GM21381 (cell line): ENCODE measurements at regions not wholly inside any gene's neighbourhood (a gene's known extent, or its start where the extent isn't known, plus 50 kb on each side); places are given as distances from the start of the nearest gene placed in this dataset.

ENCODE experiments used
- ATAC-seq: cut with Tn5 transposase; IDR thresholded peaks from one replicate; pipeline ENCODE4 v1.9.1; 2021; ENCODE audit warnings: mild to moderate bottlenecking, moderate library complexity; ENCODE audit not compliant: unreplicated experiment

DNA sequence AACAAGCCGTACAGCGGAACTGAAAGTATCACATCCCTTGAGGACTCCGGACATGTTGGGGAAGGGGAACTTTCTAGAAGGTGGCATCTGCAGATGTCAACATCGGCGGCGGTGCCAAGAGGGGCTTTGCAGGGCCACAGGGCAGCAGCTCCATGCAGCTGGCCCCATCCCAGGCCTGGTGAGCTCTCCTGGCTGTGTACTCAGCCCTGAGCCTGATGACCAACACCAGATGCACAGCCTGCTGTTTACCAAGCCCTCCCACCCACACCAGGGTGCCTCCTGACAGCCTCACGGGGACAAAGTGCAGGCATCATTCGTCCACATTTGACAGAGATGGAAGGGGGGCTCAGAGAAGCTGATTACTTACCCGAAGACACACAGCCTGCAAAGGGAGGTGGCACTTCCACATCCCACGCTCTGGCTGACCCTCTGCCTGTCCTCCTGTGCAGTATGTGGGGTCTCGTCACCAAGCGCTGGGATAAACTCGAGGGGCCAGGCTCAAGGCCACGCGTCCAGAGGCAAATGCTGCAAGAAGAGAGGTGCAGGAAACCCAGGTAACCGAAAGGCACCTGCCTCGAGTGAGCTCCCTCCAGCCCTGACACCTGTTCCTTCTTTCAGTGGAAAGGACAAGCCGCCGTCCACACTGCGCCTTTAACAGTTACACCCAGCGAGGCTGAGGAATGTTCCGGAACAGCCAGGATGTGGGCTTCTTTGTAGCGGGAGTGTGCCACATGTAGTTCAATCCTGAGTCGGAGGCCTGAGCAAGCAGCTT is 69.0 kb upstream of the ASAP2 start:
- ATAC-seq, result no peak

DNA sequence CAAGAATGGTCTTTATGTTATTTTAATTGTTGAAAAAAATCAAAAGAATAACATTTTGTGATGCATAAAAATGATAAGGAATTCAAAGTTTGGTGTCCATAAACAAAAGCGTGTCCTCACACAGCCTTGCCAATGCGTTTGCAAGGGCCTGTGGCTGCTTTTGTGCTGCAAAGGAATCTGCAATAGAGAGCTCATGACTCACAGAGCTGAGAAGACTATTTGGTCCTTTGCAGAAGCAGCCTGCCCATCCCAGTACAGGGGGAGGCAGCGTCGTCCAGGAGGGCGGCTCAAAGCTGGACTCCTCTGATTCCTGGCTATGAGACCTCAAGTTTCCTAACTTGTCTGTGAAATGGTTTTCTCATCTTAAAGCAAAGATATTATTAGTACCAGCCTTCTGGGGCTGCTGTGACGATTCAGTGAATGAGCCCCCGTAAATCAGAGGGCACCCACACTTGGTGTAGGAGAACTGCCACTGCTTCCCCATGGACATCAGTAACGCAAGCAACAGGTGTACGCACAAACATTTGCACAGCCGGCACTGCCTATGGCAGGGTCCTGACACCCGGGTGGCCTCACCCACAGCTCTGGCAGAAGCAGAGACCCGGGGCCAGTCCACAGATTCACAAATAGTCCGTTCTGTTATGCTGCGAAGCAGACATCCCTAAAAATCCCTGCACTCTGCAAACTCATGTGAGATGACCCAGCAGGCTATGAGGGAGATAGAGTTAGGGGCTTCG is 70.6 kb upstream of the ASAP2 start:
- no peak for ATAC-seq

DNA sequence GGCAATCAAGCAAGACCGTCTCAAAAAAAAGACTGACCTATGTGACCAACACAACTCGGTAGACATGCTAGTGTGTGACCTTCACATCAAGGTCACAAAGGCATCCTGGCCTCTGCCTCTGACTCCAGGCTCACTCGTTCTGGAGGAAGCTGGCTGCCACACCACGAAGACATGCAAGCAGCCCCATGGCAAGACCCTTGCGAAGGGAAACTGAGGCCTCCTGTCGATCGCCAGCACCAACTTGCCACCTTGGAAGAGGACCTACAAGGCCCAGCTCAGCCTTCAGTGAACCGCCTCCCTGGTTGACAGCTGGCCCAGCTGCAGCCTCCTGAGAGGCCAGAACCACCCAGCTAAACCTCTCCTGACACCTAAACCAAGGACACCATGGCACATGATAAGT is 79.3 kb upstream of the ASAP2 start:
- ATAC-seq, result no peak

GRCh38 chr2:9126540-9126939 is 80.1 kb upstream of the ASAP2 start:
- no peak for ATAC-seq

DNA sequence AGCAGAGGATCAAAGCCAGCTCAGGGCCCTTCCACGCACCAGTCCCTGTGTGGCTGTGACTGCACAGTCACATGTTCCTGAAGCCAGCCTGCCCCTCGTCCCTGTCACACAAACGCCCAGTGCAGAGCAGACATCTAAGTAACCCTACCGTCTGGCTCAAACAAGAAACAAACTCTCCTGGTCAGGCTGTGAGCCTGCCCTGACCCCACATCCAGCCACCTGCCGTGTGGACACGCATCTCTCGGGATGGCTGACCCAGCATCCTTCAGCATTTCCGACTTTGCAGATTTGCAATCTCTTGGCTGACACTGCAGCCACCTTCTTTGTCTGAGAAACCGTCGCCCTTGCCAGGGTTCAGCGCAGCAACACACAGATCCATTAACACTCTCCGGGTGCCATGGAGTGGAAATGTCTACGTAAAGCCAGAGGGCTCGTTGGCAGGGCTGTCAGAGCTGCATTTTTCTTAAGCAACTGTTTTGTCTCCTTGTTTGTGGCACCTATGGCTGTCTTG is 82.3 kb upstream of the ASAP2 start:
- ATAC-seq, result no peak

DNA sequence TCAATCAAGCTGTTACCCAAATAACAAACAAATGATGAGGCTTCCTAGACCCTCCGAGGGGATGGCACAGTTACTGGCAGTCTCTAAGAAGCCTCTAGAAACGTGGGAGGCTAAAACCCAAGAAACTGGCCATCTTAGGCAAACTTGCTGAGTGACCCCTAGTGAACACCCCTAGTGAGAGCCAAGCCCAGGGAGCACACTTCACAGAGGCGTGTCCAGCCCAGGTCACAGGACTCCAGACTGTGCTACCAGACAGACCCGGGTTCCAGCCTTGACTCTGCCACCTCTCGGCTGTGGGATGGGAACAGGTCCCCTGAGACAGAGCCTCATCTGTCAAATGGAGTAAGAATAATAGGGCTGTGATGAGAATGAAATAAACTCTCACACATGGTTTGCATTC is 83.5 kb upstream of the ASAP2 start:
- ATAC-seq, result no peak

- no peak for ATAC-seq
Observed at GRCh38 chr2:9122367-9122766, 84.2 kb upstream of the ASAP2 start.

DNA sequence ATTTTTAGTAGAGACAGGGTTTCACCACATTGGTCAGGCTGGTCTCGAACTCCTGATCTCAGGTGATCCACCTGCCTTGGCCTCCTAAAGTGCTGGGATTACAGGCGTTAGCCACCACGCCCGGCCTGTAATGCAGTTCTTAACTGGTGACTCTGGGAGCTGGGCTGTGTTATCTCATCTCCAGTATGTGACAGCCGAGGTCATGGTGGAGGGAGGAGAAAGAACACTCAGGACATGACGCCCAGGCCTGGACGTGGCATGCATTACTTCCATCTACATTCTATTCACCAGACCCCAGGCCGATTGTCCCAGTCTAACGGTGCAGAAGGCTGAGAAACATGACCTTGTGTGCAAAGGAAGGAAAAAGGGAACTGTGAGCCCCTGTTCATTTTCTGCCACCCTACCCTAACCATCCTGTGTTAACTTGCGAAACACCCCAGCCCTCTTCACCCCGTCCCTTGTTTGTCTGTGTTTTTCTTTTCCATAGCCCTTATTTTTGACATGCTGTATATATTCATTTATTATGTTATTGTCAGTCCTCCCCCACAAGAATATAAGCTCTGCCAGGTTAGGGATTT is 88.1 kb upstream of the ASAP2 start:
- no peak for ATAC-seq

GRCh38 chr2:9115229-9115628 is 91.4 kb upstream of the ASAP2 start:
- no peak for ATAC-seq

- no peak for ATAC-seq
Observed at GRCh38 chr2:9114458-9114857, 92.2 kb upstream of the ASAP2 start.

GRCh38 chr2:9113916-9114315 is 92.7 kb upstream of the ASAP2 start:
- no peak for ATAC-seq

DNA sequence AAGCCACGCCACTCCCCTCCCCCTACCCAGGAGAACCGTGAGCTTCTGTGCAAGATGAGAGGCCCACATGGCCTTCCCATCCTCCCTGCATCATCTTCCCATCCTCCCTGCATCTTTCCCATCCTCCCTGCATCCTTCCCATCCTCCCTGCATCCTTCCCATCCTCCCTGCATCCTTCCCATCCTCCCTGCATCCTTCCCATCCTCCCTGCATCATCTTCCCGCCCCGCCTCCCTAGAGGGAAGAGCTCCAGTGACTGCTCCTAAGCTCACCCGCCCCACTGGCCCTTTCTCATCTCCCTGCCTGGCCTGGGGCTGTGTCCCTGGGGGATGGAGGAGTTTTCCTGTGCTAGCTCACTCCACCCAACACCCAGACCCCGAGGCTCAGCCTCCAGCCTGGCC is 93.3 kb upstream of the ASAP2 start:
- no peak for ATAC-seq

DNA sequence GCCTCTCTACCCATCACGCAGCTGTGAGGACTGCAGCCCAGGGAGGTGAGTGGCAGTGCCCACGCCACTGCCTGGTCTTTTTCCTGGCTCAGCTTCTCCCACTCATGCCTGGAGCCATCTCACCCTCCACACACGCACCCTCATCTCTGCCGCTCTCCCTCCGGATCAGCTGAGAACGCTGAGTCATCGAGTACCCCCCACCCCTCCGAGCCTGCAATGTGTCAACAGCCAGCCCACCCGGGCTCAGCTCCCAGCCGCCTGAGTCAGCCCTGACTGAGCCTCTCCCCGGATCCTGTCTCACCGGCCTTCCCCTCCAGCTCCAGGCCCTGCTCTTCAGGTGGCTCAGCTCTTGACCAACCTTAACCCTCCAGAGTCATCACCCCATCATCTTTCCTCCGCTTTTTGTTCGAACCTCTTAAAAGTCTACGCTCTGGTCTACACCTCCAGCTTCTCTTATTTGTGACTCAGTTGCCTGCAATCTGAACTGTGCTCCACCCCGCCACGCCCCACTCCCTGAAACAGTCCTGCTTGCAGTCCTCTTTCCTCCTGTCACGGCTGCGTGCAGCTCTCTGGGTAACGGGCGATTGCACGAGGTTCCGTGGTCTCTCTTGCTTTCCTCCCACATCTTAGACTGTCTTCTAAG is 94.4 kb upstream of the ASAP2 start:
- no peak for ATAC-seq

DNA sequence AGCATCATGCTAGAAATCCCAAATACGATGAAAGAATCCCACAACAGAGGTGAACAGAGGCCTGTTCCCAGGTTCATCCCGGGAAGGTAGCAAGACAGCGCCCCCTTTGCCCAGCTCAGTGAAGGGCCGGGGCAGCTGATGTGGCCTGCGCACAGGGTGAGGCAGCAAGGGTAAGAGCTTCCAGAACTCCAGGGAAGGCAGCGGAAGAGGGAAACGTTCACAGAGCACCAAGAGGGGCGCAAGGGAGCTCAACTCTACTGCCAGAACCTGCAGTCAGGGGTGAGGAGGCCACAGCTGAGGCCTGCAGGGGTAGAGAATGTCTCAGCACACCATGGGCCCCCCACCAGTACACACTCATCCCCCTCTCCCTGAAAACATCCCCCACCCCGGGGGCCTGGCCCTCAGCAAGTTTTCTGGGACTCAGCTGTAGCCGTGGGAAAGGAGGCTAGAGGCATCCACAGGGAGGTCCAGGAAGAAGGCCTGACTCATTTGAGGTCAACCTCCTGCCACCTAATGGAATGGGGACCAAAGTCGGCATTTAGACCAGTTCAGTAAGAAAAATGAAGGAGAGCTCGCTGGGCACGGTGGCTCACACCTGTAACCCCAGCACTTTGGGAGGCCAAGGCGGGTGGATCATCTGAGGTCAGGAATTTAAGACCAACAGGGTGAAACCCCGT is 95.6 kb upstream of the ASAP2 start:
- no peak for ATAC-seq

DNA sequence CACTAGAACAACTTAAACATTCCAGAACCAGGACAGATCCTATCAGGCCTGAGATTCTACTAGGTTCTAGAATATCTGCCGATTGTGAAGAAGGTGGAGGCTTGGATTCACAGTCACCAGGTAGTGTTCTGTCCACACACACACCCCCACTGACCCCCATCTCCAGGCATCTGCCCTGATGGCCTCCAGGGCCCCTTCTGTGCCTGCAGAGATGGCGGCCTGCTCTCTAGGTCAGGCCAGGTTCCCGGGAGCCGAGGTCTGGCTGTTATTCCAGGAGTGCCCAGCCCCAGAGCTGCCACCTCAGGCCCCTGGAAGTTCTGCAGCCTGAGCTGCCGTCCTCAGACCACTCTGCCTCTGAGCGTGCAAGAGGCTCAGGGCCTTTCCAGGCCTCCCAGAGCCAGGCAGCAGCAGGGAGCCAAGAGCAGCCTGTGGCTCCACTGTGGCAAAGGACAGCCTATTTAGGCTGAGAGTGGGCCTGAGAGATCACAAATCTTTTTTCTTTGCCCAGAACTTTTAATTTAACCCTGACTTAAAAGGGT is 96.2 kb upstream of the ASAP2 start:
- ATAC-seq, result no peak

DNA sequence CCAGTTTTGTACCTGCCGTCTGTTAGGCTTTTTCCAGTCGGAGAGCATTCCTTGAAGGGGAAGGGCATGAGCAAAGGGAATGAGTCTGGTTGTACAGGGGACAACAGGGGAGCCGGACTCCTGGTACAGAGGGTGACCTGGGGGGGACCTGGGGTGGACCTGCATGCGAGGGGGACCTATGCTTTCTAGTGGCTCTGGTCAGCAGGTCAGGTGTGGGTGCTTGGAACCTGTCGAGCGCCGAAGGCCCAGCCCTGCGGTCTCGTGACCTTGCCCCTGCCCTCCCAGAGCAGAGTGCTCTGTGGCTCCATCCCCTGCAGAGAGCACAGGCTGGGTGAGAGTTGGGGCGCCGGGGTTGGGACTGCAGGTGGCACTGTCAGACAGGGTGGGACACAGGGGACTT is 96.7 kb upstream of the ASAP2 start:
- no peak for ATAC-seq

DNA sequence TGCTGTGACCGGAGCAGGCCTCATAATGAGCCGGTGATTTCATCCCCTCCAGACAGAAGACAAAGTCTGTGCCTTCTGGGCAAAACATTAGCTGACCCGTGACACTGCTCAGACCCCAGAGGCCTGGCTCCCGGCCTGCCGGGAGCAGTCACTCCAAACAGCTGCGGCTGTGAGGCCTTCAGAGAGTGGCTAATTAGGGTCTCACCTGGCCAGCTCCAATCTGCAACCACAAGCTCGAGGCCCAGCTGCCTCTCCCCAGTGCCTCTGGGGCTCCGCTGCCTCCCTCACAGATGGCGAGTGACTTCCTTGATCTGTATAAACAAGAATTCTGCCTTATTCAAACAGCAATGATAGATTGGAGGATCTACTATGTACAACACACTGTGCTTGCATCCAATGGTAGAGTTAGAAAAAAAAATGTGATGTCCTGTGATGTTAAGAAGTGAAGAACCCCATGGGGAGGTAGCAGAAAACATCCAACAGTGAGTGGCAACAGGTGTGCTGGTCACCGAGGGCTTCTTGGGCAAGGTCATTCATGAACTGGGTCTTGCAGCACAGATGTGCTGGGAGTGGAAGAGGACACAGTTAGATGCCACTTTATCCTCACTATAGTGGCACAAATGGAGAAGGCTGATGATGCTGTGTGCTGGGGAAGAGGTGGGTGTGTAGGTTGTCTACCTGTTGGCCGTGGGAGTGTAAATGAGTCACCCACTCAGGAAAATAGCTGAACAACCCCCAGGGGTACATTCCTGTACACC is 98.2 kb upstream of the ASAP2 start:
- no peak for ATAC-seq

DNA sequence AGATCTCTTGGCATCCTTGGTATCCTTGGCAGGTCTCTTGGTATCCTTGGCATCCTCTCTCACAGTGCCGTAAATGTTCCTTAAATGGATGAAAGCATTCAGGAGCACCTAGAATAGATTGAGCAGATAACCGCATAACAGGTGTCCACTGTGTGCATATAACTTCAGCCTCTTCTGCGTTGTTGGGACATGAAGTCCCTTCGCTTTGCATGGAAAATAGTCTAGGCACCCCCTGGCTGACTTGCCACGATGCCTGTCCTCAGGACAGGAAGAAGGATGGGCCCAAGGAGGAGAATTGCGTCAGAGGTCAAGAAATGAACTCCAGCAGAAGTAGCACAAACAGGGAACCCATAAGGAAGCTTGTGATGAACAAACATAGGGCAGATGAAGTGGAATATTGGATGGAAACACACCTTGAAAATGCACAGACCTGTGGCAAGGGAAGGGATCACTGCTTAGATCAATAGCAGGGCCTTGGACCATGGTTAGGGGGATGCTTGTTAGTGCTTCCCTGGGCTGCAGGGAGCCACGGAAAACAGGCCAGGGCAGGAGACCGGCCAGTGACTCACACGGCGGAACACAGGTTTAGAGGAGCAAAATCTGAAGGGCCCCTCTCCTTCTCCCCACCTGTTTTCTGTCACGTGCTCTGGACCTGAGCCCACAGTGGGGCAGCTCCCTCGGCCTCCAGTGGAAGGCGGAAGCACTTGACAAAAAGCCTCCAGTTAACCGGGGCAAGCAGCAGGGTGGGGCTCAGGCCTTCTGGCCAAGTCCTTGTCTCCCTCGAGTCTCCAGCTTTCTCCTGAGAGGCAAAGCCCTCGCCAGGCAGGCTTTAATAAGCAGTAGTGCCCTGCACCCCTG is 99.2 kb upstream of the ASAP2 start:
- no peak for ATAC-seq
